Lung (tissue), 11 donors: ENCODE measurements at regions not wholly inside any gene's neighbourhood (a gene's known extent, or its start where the extent isn't known, plus 50 kb on each side); places are given as distances from the start of the nearest gene placed in this dataset.
A peak's percentile ranks its signal among the peaks of the same experiment; 100 is the strongest.

Source experiments
- ATAC-seq: fragments of 200-7000 bp; cut with Tn5 transposase; one replicate; pipeline ENCODE4 v1.9.1; 2020; ENCODE audit warnings: moderate number of reproducible peaks; ENCODE audit not compliant: insufficient read depth, low FRiP score
- DNase-seq, 3 donors: peaks; one replicate each; pipeline ENCODE4 v3.0.0-alpha.2; 2013 to 2017
- H3K27ac ChIP-seq, 2 donors: one replicate each; pipeline ENCODE4 v1.5.1; 2013; ENCODE audit warnings: mild to moderate bottlenecking in 2 of 2, moderate library complexity in 2 of 2, control low read depth in 1 of 2, inconsistent platforms in 1 of 2, low read depth in 1 of 2, low read length in 1 of 2
- H3K27me3 ChIP-seq, 3 donors: one replicate each; pipeline ENCODE4 v1.5.1; 2013; ENCODE audit warnings: low read length in 2 of 3; ENCODE audit not compliant: control insufficient read depth in 3 of 3, insufficient read depth in 3 of 3
- H3K36me3 ChIP-seq, 4 donors: one replicate each; pipeline ENCODE4 v1.5.1; 2013; ENCODE audit warnings: low read length in 4 of 4, mild to moderate bottlenecking in 1 of 4, moderate library complexity in 1 of 4; ENCODE audit not compliant: control insufficient read depth in 4 of 4, insufficient read depth in 4 of 4
- H3K4me1 ChIP-seq, 5 donors: one replicate each; pipeline ENCODE4 v1.5.1; 2013; ENCODE audit warnings: low read length in 5 of 5, mild to moderate bottlenecking in 2 of 5, moderate library complexity in 1 of 5; ENCODE audit not compliant: control insufficient read depth in 5 of 5, insufficient read depth in 5 of 5
- H3K4me3 ChIP-seq: one replicate; pipeline ENCODE4 v1.5.1; 2013; ENCODE audit warnings: mild to moderate bottlenecking, control low read depth, moderate library complexity
- H3K9ac ChIP-seq, 2 donors: one replicate each; pipeline ENCODE4 v1.5.1; 2013; ENCODE audit warnings: low read length in 2 of 2, control low read depth in 1 of 2; ENCODE audit not compliant: insufficient read depth in 1 of 2
- H3K9me3 ChIP-seq, 4 donors: one replicate each; pipeline ENCODE4 v1.5.1; 2013; ENCODE audit warnings: low read length in 3 of 4, mild to moderate bottlenecking in 1 of 4, moderate library complexity in 1 of 4; ENCODE audit not compliant: control insufficient read depth in 4 of 4, insufficient read depth in 3 of 4
- CTCF ChIP-seq: IDR thresholded peaks from 2 replicates; pipeline ENCODE4 v1.5.1; 2012; ENCODE audit warnings: mild to moderate bottlenecking; ENCODE audit errors: control extremely low read depth, extremely low read depth
- WGBS, 2 donors: extraction: QIAGEN DNeasy Blood & Tissue Kit; methylation state at CpG; one replicate each; pipeline ENCODE4 v1.1.7; 2013; 5-methylcytosine and 5-hydroxymethylcytosine counted together
- donor health status: control.
- donor health status: control.
- donor health status: Bipolar disorder and iron deficiency.
- donor health status: healthy.
- donor health status: DM: yes; HTN: yes; CAD: no.

- DNase-seq (no peak), ATAC-seq (no peak)
- Histone ChIP-seq H3K9me3 (peaks cover 0 to 3% (median under 1%) of the 10 kb centered on the region in 4 donors), H3K4me3 (no peak overlapping the region), H3K36me3 (no peaks in the 10 kb centered on the region), H3K4me1 (no peaks in the 10 kb centered on the region), H3K27me3 (peaks cover 0 to 3% (median 0%) of the 10 kb centered on the region in 3 donors), H3K27ac (no peak overlapping the region), H3K9ac (no peak overlapping the region)
- 69 to 75% methylated on average over 2 of the region's 2 CpGs for WGBS, 2 donors
- TF ChIP-seq CTCF, result no peak
These were observed 353.4 kb downstream of the NPIPA8 start for GRCh38 chr16:17983114-17983513.

- peaks cover 0 to 3% (median under 1%) of the 10 kb centered on the region in 4 donors for H3K9me3 ChIP-seq
These were observed 359.3 kb downstream of the NPIPA8 start for GRCh38 chr16:17977260-17977659.

GRCh38 chr16:17972460-17972943, 364.0 kb downstream of the NPIPA8 start:
- WGBS, 2 donors, result 61 to 75% methylated on average over 15 of the region's 15 CpGs
- no peak for TF ChIP-seq CTCF
- no peaks in the 10 kb centered on the region for H3K9me3 ChIP-seq
- peak overlapping the region in 1 of 2 donors; percentile 66 for H3K27ac ChIP-seq
- H3K27me3 ChIP-seq, result peaks cover 0 to 2% (median 0%) of the 10 kb centered on the region in 3 donors
- no peaks in the 10 kb centered on the region for H3K36me3 ChIP-seq
- H3K4me1 ChIP-seq, result peaks cover 0 to 17% (median 0%) of the 10 kb centered on the region in 5 donors
- no peak overlapping the region for H3K4me3 ChIP-seq
- H3K9ac ChIP-seq, result no peak overlapping the region
- ATAC-seq (no peak), DNase-seq (no peak)

More at GRCh38 chr16:17977260-17977659, 359.3 kb downstream of the NPIPA8 start:
- no peak overlapping the region for H3K9ac ChIP-seq
- no peaks in the 10 kb centered on the region for H3K27me3 ChIP-seq
- no peak overlapping the region for H3K4me3 ChIP-seq
- H3K36me3 ChIP-seq, result no peaks in the 10 kb centered on the region
- 84 to 90% methylated on average over 6 of the region's 6 CpGs for WGBS, 2 donors
- no peak overlapping the region for H3K27ac ChIP-seq
- no peak for ATAC-seq
- DNase-seq, result no peak
- TF ChIP-seq CTCF, result no peak
- H3K4me1 ChIP-seq, result peaks cover 0 to 4% (median 0%) of the 10 kb centered on the region in 5 donors
